Loucy (cell line): ENCODE measurements at regions not wholly inside any gene's neighbourhood (a gene's known extent, or its start where the extent isn't known, plus 50 kb on each side); places are given as distances from the start of the nearest gene placed in this dataset.

Experiments
- H2AFZ ChIP-seq: fragments of 200-600 bp; sonication (generic); 2 replicates; pipeline ENCODE4 v1.6.0; 2016; ENCODE audit warnings: antibody characterized with exemption, mild to moderate bottlenecking, low read length, moderate library complexity
- H3F3A ChIP-seq: fragments of 200-600 bp; 2 replicates; pipeline ENCODE4 v1.6.0; 2016; ENCODE audit warnings: antibody characterized with exemption, low read depth, mild to moderate bottlenecking
- H3K27me3 ChIP-seq: fragments of 200-600 bp; sonication (generic); 2 replicates; pipeline ENCODE4 v1.6.1; 2014; ENCODE audit warnings: low read length, mild to moderate bottlenecking; ENCODE audit not compliant: insufficient read depth, poor library complexity, severe bottlenecking
- H3K36me3 ChIP-seq: fragments of 200-600 bp; sonication (generic); 2 replicates; pipeline ENCODE4 v1.6.1; 2016; ENCODE audit warnings: low read length; ENCODE audit not compliant: insufficient read depth
- H3K4me1 ChIP-seq: fragments of 200-600 bp; sonication (generic); 2 replicates; pipeline ENCODE4 v1.5.1; 2014; ENCODE audit warnings: low read length, mild to moderate bottlenecking; ENCODE audit not compliant: insufficient read depth, poor library complexity, severe bottlenecking
- H3K4me2 ChIP-seq: fragments of 200-600 bp; sonication (generic); 2 replicates; pipeline ENCODE4 v1.6.0; 2014; ENCODE audit warnings: antibody characterized with exemption, low read length, low read depth, mild to moderate bottlenecking; ENCODE audit not compliant: poor library complexity, severe bottlenecking
- H3K4me3 ChIP-seq: fragments of 200-600 bp; sonication (generic); 2 replicates; pipeline ENCODE4 v1.5.1; 2014; ENCODE audit warnings: low read length, mild to moderate bottlenecking, mixed read lengths; ENCODE audit not compliant: poor library complexity, severe bottlenecking
- H3K79me2 ChIP-seq: fragments of 200-600 bp; sonication (generic); 2 replicates; pipeline ENCODE4 v1.6.1; 2014; ENCODE audit warnings: low read length; ENCODE audit not compliant: insufficient read depth
- H3K9ac ChIP-seq: fragments of 200-600 bp; sonication (generic); 2 replicates; pipeline ENCODE4 v1.6.0; 2014; ENCODE audit warnings: mild to moderate bottlenecking, low read depth, low read length, moderate library complexity; ENCODE audit not compliant: poor library complexity, severe bottlenecking
- H3K9me2 ChIP-seq: fragments of 200-600 bp; sonication (generic); replicated peaks from 2 replicates; pipeline ENCODE4 v1.6.1; 2016; ENCODE audit warnings: low read depth, low read length, mixed read lengths
- H3K9me3 ChIP-seq: fragments of 200-600 bp; sonication (generic); 2 replicates; pipeline ENCODE4 v1.6.1; 2014; ENCODE audit warnings: mild to moderate bottlenecking, antibody characterized with exemption, low read length, low read depth; ENCODE audit not compliant: insufficient read depth
- H4K20me1 ChIP-seq: fragments of 200-600 bp; sonication (generic); 2 replicates; pipeline ENCODE4 v1.6.0; 2014; ENCODE audit warnings: antibody characterized with exemption, low read length, mild to moderate bottlenecking; ENCODE audit not compliant: insufficient read depth, poor library complexity, severe bottlenecking
- CTCF ChIP-seq: fragments of 200-600 bp; sonication (generic); conservative IDR thresholded peaks from 2 replicates; pipeline ENCODE4 v1.5.1; 2014; ENCODE audit warnings: mild to moderate bottlenecking, antibody characterized with exemption, low read length
- EZH2phosphoT487 ChIP-seq: fragments of 200-600 bp; IDR thresholded peaks from 2 replicates; pipeline ENCODE4 v1.6.1; 2018; ENCODE audit warnings: antibody characterized with exemption, mild to moderate bottlenecking, moderate library complexity, borderline replicate concordance

- Histone ChIP-seq H3K9me3 (no peaks in the 10 kb centered on the region), H3K79me2 (no peaks in the 10 kb centered on the region), H3K9me2 (no peaks in the 10 kb centered on the region), H3K4me1 (no peaks in the 10 kb centered on the region), H3K4me3 (no peak overlapping the region), H3F3A (no peaks in the 10 kb centered on the region), H3K27me3 (no peaks in the 10 kb centered on the region), H2AFZ (no peak overlapping the region), H3K36me3 (no peaks in the 10 kb centered on the region), H3K9ac (no peak overlapping the region), H3K4me2 (no peak overlapping the region), H4K20me1 (no peaks in the 10 kb centered on the region)
- TF ChIP-seq EZH2phosphoT487 (no peak), CTCF (no peak)
These were observed 217.1 kb upstream of the PLET1 start for GRCh38 chr11:112477581-112478317.

- H3K9me2 ChIP-seq = no peaks in the 10 kb centered on the region
- no peak for TF ChIP-seq CTCF
- TF ChIP-seq EZH2phosphoT487 = no peak
- no peaks in the 10 kb centered on the region for H3K9me3 ChIP-seq
- H2AFZ ChIP-seq = no peak overlapping the region
- no peaks in the 10 kb centered on the region for H3F3A ChIP-seq
- no peak overlapping the region for H3K4me3 ChIP-seq
- no peaks in the 10 kb centered on the region for H3K79me2 ChIP-seq
- H3K27me3 ChIP-seq = no peaks in the 10 kb centered on the region
- no peaks in the 10 kb centered on the region for H4K20me1 ChIP-seq
- H3K36me3 ChIP-seq = no peaks in the 10 kb centered on the region
- no peak overlapping the region for H3K4me2 ChIP-seq
- H3K9ac ChIP-seq = no peak overlapping the region
- no peaks in the 10 kb centered on the region for H3K4me1 ChIP-seq
These were observed 218.1 kb upstream of the PLET1 start for GRCh38 chr11:112478806-112479205.

- no peak overlapping the region for H3K4me2 ChIP-seq
- no peaks in the 10 kb centered on the region for H3K9me3 ChIP-seq
- no peak for TF ChIP-seq EZH2phosphoT487
- no peak for TF ChIP-seq CTCF
These were observed 220.8 kb upstream of the PLET1 start for GRCh38 chr11:112481431-112481830.

More at GRCh38 chr11:112481431-112481830, 220.8 kb upstream of the PLET1 start:
- H3K36me3 ChIP-seq = no peaks in the 10 kb centered on the region
- H3K9me2 ChIP-seq = no peaks in the 10 kb centered on the region
- H2AFZ ChIP-seq = no peak overlapping the region
- H3K27me3 ChIP-seq = no peaks in the 10 kb centered on the region
- no peaks in the 10 kb centered on the region for H3K4me1 ChIP-seq
- H3F3A ChIP-seq = no peaks in the 10 kb centered on the region
- H3K4me3 ChIP-seq = no peak overlapping the region
- H4K20me1 ChIP-seq = no peaks in the 10 kb centered on the region
- no peaks in the 10 kb centered on the region for H3K79me2 ChIP-seq
- H3K9ac ChIP-seq = no peak overlapping the region
